NCI-H2081 treated with DMSO at 0.1 percent for 48 hours (cell line): ENCODE measurements at regions not wholly inside any gene's neighbourhood (a gene's known extent, or its start where the extent isn't known, plus 50 kb on each side); places are given as distances from the start of the nearest gene placed in this dataset.

ENCODE experiments used
- DNase-seq: peaks from one replicate; lab custom pipeline; 2025; lab: John Stamatoyannopoulos, UW

- DNase-seq: no peak
These were observed 71.1 kb downstream of the TMEM114 start for GRCh38 chr16:8519179-8519578.

DNA sequence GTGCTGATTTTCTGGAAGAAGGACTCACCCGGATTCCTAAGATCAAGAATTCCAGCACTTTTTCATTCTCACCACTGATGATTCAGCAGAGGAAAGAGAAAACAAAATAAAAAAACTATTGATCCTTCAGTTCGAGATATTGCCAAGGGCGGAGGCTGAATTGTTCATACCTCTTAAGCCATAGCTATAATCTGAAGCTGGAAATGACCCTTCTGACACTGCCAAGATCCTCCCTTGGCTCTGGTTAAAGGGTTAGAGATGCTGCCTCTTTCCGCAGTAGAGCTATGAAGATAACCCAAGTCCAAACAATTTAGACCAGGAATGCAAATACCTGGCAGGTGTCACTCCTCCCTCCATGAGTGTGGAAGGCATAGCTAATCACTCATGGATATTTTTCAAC is 73.0 kb downstream of the TMEM114 start:
- no peak for DNase-seq

GRCh38 chr16:8516471-8516870 is 73.8 kb downstream of the TMEM114 start:
- DNase-seq: no peak

DNA sequence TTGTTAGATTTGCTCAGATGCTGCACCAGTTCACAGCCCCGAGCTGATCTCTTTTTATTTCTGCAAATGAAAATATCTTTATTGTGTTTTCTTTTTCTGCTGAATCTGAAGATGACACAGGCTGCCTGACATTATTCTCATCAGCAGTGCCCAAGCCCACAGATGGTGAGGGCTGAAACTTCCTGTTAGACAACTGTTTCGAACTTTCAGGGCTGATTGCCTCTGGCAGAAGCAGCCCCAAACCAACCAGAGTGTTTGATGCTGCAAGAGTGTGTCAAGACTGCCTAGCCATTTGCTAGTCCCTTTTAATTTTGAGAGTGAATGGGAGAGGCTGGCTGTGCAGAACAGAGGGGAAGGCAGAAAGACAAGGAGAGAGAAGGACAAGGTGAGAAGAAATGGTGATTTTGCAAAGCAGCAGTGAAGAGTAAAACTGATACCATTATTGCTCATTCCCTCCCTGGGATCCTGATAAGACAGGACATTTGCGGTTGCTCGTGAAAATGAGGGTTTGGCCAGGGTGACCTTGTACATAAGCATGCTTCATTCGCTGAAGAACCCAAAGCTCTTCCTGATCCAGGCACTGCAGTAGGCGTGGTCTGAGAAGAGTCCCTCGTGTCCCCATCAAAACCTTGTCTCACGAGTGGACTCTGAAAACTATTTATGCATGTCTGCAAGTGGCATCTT is 77.2 kb downstream of the TMEM114 start:
- no peak for DNase-seq

DNA sequence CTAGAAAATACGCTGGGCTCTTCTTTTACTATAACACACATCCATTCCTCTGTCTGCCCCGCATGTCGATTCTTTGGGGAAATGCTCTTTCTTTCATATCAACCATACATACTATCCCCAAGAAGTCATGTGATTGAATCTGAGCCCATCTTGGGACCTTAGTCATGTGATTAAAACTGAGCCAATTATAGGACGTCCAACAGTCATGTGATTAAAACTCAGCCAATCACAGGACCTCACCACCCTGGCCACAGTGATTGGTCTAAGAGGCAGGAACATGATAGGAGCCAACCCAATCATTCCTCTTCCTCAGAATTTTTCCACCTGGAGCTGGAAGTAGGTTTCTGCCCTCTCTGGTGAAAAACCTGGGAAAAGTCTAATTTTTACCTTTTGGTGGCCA is 78.8 kb downstream of the TMEM114 start:
- DNase-seq: no peak

DNA sequence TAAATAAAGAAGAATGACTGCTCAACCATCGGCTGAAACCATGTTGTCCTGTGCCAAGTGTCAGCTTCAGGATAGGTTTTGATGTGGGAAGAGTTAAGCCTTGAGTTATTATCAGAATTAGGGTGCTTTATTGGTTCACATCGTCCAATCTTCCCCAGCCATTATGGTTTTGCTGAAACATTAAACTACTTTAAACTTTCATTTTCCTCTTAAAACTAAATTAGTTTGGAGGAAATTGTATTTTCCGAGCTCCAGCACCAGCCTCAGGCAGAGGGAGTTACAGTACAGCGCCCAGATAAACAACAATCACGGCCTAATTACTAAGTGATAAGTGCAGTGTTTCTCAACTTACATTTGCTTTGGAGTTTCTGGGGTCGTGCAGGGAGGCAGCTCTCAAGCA is 80.2 kb downstream of the TMEM114 start:
- no peak for DNase-seq

DNA sequence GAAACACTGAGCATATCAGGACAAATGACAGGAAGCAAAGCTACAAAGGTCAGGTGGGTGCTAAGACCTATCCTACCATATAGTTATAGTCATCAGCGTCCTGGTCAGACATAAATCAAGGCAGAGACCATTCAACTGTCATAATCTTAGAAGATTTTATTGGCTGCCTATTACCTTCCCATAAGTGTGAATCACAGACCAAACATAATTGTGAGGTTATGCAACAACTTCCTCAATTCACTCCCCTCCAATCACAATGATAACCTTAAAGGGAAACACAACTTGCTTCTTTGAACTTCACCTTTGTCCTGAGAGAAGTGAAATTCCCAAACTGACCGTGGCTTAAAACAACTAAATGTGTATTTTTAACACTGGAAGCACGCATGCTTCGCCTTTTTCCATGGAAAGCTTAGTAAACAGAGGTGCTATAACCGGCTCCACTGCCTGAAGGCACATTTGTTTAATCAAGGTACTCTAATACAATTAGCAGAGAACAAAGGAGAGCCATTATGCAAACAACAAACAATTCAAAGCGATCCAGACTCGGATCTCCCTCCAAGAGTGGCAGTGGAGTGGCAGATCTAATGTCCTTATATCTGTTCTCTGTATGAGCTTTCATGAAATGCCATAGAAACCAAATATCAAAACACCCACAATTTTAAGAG is 84.9 kb downstream of the TMEM114 start:
- no peak for DNase-seq

GRCh38 chr16:8502446-8502845 is 87.9 kb downstream of the TMEM114 start:
- DNase-seq: no peak

- no peak for DNase-seq
These were observed 90.0 kb downstream of the TMEM114 start for GRCh38 chr16:8500351-8500750.

GRCh38 chr16:8496364-8496763 is 93.9 kb downstream of the TMEM114 start:
- DNase-seq: no peak

DNA sequence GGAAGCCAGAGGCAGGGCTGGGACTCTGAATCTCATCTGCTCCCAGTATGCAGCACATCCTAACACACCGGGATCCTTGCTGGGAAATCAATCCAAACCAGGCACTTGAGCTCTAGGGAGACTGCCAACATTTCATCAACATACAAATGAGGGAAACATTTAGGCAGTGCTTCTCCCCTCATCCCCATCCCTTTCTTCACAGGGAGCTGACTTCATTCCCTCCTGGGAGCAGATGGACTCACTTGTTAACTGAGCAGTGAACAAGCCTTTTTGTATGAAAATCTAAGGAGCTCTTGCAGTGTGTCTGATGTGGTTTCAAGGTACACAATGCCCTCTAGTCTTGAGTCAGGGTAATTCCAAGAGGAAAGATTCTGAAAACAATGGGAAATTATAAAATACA is 96.3 kb downstream of the TMEM114 start:
- DNase-seq: no peak

GRCh38 chr16:8492690-8493089 is 97.6 kb downstream of the TMEM114 start:
- DNase-seq: no peak

DNA sequence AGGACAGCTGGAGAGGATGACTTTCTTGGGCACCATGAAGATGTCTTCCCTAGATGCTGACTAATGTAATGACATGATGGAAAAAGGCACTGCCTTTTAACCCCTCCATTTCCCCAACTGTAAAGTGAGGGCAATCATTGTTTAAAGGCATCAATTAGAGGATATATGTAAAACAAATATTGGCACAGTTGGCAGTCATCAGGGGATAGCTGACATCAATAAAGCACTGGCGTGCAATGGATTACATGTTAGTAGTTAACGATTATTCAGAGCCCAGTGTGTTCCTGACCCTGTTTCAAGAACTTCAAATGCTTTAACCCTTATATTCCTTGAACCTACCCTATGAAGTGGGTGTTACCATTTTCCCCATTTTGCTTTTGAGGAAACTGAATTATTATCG is 100.7 kb downstream of the TMEM114 start:
- DNase-seq: no peak

DNA sequence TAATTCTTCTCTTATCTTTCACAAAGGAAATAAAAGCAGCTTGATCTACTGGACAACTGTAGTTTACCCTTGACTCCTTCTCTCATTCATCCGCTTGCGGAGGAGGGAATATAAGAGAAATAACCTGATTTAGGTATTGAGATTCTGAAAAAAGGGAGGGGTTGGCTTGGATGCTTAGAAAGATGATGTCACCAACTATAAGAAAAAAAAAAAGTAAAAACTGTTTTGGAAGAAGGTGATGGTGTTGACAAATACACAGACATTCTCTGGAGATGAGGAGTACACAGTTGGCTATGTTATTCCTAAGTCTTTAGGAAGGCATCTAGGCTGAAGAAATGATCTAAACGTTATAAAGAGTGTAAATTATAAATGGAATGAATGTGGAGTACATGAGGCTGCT is 103.3 kb downstream of the TMEM114 start:
- DNase-seq: no peak

DNA sequence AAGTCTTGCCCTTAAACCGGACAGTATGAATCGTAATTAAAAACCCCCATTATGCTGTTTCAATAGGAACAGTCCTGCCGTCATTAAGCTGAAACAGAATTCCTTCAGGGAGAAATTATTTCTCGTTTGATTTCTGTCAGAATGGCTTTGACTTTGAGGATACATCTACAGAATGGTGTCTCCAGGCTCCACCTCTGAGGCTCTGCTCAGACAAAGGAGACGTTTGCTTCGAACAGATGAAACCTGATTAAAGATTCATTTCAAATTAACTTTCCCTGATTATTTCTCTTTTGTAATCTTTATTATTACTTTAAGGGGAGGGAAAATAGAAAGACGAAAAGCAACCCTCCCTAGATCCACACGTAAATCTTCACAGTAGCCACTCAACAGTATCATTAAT is 106.9 kb downstream of the TMEM114 start:
- DNase-seq: no peak

DNA sequence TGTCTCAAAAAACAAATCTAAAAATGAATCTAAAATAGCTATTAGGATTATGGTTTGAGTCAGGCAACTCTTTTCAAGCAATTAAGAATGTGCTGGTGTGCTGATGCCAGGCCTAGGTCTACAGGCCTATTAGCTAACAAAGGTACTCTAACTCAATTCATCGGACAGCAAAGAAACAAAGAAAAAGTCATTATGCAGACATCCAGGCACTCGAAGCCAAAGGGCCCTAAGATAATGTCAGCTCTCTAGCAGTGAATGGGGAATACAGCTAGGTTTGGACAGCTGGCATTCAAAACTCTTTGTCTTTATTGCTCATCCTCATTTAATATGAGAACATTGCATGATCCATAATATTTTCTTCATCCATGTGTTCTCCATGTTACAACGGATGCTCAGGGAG is 108.5 kb downstream of the TMEM114 start:
- DNase-seq: no peak

- no peak for DNase-seq
These were observed 113.5 kb downstream of the TMEM114 start for GRCh38 chr16:8476824-8477223.

DNA sequence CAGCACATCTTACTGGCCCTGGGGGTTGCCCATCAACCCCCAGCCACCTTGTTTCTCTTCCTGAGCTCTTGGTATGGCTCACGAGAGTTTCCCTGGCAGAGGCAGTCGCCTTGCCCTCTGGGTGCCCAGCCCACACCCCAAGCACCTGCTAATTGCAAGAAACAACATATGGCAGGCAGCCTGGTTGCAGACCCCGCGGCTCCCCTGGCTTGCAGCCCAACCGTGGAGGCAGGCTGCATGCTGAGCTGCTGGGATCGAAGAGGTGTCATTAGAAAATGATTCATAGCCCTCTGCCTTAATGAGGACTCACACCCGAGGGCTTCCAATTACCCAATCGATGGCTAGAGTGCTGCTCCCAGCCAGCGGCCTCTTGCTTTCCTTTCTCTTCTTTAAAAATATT is 115.7 kb downstream of the TMEM114 start:
- DNase-seq: no peak

- no peak for DNase-seq
These were observed 121.1 kb downstream of the TMEM114 start for GRCh38 chr16:8469102-8469778.

GRCh38 chr16:8464979-8465378 is 125.3 kb downstream of the TMEM114 start:
- DNase-seq: no peak

- DNase-seq: no peak
These were observed 131.1 kb downstream of the TMEM114 start for GRCh38 chr16:8459085-8459733.

- no peak for DNase-seq
These were observed 131.7 kb downstream of the TMEM114 start for GRCh38 chr16:8458481-8459046.

DNA sequence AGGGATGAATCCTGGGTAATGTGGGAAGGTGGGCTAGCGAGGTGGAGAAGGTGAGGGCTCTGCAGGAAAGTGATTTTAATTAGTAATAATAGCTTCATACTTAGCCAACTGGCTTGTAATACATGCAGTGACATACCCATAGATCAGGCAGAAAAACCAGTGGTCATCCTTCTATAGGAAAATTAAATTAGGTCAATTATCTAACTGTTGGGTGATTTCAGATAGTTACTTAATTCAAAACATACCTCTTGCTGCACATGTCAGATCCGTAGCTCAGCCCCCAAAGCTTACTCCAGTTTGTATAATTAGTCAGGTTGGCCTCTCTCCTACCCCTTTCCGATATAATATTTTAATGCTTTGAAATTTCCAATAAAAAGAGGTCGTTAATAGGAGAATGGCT is 137.0 kb downstream of the TMEM114 start:
- DNase-seq: no peak
